ENCODE measurements at regions not wholly inside any gene's neighbourhood (a gene's known extent, or its start where the extent isn't known, plus 50 kb on each side); places are given as distances from the start of the nearest gene placed in this dataset.

DNA sequence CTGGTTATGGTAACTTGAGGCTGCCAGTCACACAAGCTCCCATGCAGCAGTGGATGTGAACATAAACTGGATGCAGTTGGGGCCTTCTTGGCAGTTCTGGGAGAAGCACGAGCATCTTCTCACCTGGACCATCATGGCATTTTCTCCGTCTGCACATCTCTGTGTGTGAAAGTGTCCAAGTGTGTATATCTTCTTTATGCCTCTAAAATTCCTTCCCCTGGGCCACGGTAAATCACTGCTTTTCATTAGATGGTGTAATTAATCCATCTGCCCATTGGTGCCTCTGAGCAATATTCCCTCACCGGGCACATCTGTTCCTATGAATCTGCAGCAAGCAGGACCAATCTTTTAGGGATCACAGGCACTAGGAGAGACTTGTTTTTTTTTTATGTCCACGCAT lies 138.0 kb downstream of the MAP3K7 start:
- Mint-ChIP-seq H3K9me3 (no peaks in the 10 kb centered on the region), H3K4me1 (peaks cover 6 to 10% (median 8%) of the 10 kb centered on the region in 4 donors), H3K27ac (no peak overlapping the region), H3K27me3 (peaks cover 0 to 2% of the 10 kb centered on the region in 2 donors), H3K36me3 (no peaks in the 10 kb centered on the region), H3K4me3 (no peak overlapping the region)
- Histone ChIP-seq H3K27me3 (ENCODE audit: insufficient read depth, low read length) (no peaks in the 10 kb centered on the region), H3K9me3 (ENCODE audit: control insufficient read depth in 1 of 2, low read length in 2 of 2) (no peaks in the 10 kb centered on the region), H3K27ac (ENCODE audit: low read depth, low read length) (no peak overlapping the region), H3K4me1 (ENCODE audit: insufficient read depth, low read length) (no peaks in the 10 kb centered on the region), H3K36me3 (ENCODE audit: insufficient read depth, low read length) (no peaks in the 10 kb centered on the region), H3K4me3 (ENCODE audit: low read length in 2 of 2) (no peak overlapping the region)
- intact Hi-C loops (cut with micrococcal nuclease): no loop called here
- CTCF ChIA-PET (ENCODE audit: partially characterized antibody): interaction anchor here (1.2 to 2.2 kb wide), 2 partner anchors 10 to 13 kb away, joined by 3 to 5 read pairs; no protein-coding TSS in a partner anchor
- POLR2A ChIA-PET (ENCODE audit: partially characterized antibody): no interaction called here
- DNase-seq: no peak

DNA sequence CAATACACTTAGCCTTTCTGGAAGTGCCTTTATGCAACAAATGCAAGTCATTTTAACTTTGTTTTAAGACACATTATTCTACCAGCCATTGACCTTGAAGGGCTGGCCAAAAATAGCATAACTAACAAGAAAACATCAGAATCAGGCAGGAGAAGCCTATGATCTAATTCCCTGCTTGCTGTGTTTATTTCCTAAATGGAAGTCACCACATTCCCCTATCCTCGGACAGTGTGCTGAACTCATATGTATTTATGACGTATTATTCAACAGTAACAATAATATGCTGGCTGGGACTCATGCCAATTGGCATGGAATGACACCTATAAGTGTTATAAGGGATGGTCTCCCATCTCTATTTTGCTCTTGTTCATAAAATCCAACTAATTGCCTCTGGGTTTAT lies 140.7 kb downstream of the MAP3K7 start:
- no peak overlapping the region for H3K4me3 Mint-ChIP-seq
- Histone ChIP-seq H3K27ac (ENCODE audit: low read depth, low read length) (no peak overlapping the region), H3K27me3 (ENCODE audit: insufficient read depth, low read length) (no peaks in the 10 kb centered on the region), H3K4me1 (ENCODE audit: insufficient read depth, low read length) (no peaks in the 10 kb centered on the region), H3K4me3 (ENCODE audit: low read length in 2 of 2) (no peak overlapping the region), H3K36me3 (ENCODE audit: insufficient read depth, low read length) (no peaks in the 10 kb centered on the region), H3K9me3 (ENCODE audit: control insufficient read depth in 1 of 2, low read length in 2 of 2) (no peaks in the 10 kb centered on the region)
- H3K9me3 Mint-ChIP-seq: no peaks in the 10 kb centered on the region
- no peak overlapping the region for H3K27ac Mint-ChIP-seq
- intact Hi-C loops (cut with micrococcal nuclease): no loop called here
- peaks cover 6 to 10% (median 8%) of the 10 kb centered on the region in 4 donors for H3K4me1 Mint-ChIP-seq
- no peaks in the 10 kb centered on the region for H3K36me3 Mint-ChIP-seq
- ChIA-PET CTCF (ENCODE audit: partially characterized antibody) (no interaction called here), POLR2A (ENCODE audit: partially characterized antibody) (no interaction called here)
- no peak for DNase-seq
- H3K27me3 Mint-ChIP-seq: peaks cover 0 to 2% of the 10 kb centered on the region in 2 donors

DNA sequence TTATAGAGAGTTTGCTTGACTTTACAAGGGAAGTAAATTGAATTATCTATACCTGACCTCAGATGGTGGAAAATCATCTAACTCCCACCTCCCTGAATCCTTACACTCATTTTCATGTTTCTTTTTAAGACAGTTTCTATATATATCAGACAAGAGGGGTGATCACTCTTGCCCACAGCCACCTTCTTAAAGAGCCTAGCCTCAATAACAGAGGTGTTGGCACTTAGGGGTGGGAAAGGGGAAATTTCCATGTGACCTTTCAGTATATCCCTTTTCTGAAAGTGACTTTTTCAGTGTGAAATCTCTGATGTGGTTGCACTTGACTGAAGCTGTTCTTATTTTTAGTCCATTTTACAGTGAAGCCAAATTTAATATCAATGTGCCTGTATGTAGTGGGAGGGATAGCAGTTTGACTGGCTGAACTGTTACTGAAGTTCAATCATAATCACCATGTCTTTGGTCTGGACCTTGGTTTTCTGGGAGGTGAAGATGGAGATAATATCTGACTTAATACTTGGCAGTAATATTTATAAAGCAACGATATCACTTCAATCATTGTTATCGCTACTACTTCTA lies 141.3 kb downstream of the MAP3K7 start:
- Histone ChIP-seq H3K36me3 (ENCODE audit: insufficient read depth, low read length) (no peaks in the 10 kb centered on the region), H3K4me3 (ENCODE audit: low read length in 2 of 2) (no peak overlapping the region), H3K27me3 (ENCODE audit: insufficient read depth, low read length) (no peaks in the 10 kb centered on the region), H3K9me3 (ENCODE audit: control insufficient read depth in 1 of 2, low read length in 2 of 2) (no peaks in the 10 kb centered on the region), H3K27ac (ENCODE audit: low read depth, low read length) (no peak overlapping the region), H3K4me1 (ENCODE audit: insufficient read depth, low read length) (no peaks in the 10 kb centered on the region)
- POLR2A ChIA-PET (ENCODE audit: partially characterized antibody): no interaction called here
- Mint-ChIP-seq H3K27ac (no peak overlapping the region), H3K27me3 (peaks cover 0 to 2% of the 10 kb centered on the region in 2 donors), H3K4me3 (no peak overlapping the region), H3K4me1 (peaks cover 6 to 10% (median 8%) of the 10 kb centered on the region in 4 donors), H3K36me3 (no peaks in the 10 kb centered on the region), H3K9me3 (no peaks in the 10 kb centered on the region)
- intact Hi-C loops (cut with micrococcal nuclease): no loop called here
- DNase-seq: no peak
- CTCF ChIA-PET (ENCODE audit: partially characterized antibody): no interaction called here

DNA sequence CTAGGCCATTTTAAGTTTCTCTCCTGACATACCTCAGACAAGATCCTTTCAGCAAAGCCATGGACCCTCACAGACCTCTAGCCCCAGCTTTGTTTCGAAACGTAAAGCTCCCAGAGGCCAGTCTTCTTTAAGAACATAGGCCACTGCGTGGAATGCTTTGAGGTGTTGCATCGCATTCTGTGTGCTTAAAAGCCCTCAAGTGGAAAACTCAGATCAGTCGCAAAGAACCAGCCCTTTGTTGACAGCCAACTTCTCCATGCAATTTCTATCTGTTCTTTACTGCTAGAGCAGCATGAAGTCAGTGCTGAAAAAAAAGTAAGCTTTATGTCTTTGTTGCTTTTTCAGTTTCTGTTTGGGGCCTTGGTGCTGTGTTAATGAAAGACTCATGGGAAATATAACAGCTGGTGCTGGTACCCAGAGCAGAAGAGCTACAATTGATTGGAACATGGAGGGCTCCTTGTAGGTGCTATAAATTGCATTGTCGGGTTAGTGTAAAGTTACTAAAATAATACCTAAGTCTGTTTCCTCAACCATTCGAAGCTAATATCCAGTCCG lies 142.6 kb downstream of the MAP3K7 start:
- no peaks in the 10 kb centered on the region for H3K27me3 ChIP-seq (ENCODE audit: insufficient read depth, low read length)
- no peak for DNase-seq
- H3K4me1 ChIP-seq (ENCODE audit: insufficient read depth, low read length): no peaks in the 10 kb centered on the region
- no peaks in the 10 kb centered on the region for H3K9me3 Mint-ChIP-seq
- H3K4me1 Mint-ChIP-seq: peaks cover 6 to 10% (median 8%) of the 10 kb centered on the region in 4 donors
- H3K27ac Mint-ChIP-seq: no peak overlapping the region
- H3K27me3 Mint-ChIP-seq: peaks cover 0 to 2% of the 10 kb centered on the region in 2 donors
- CTCF ChIA-PET (ENCODE audit: partially characterized antibody): interaction anchor here (1.0 to 1.2 kb wide), 2 partner anchors 19 to 51 kb away, joined by 3 to 4 read pairs; no protein-coding TSS in a partner anchor
- H3K4me3 ChIP-seq (ENCODE audit: low read length in 2 of 2): no peak overlapping the region
- peak overlapping the region in 2 of 8 donors; percentile 16 to 59 for H3K4me3 Mint-ChIP-seq
- no peak overlapping the region for H3K27ac ChIP-seq (ENCODE audit: low read depth, low read length)
- H3K36me3 Mint-ChIP-seq: no peaks in the 10 kb centered on the region
- no peaks in the 10 kb centered on the region for H3K36me3 ChIP-seq (ENCODE audit: insufficient read depth, low read length)
- no peaks in the 10 kb centered on the region for H3K9me3 ChIP-seq (ENCODE audit: control insufficient read depth in 1 of 2, low read length in 2 of 2)
- intact Hi-C loops (cut with micrococcal nuclease): no loop called here
- POLR2A ChIA-PET (ENCODE audit: partially characterized antibody): interaction anchor here (1.0 to 1.7 kb wide), 6 partner anchors 10 to 42 kb away, joined by 3 to 6 read pairs (median 4); no protein-coding TSS in a partner anchor

DNA sequence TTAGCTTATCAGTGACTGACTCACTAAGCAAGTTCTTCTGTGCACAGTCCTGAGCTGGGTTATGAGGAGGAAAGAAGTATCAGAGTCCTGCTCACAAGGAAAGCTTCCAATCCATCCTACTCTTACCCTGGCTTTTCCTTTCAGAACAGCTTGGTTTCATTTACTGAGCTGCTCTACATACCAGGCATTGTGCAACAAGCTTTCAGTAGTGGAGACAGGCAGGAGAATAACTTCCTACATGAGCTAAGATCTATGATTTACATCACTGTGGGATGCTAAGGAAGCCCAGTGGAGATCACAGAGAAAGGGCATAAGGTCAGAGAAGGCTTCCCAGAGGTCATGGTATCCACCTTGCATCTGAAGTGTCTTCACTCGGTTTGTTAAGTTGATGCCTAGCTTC lies 144.5 kb downstream of the MAP3K7 start:
- Mint-ChIP-seq H3K4me1 (peaks cover 6 to 10% (median 8%) of the 10 kb centered on the region in 4 donors), H3K27ac (no peak overlapping the region), H3K4me3 (no peak overlapping the region), H3K9me3 (no peaks in the 10 kb centered on the region), H3K36me3 (no peaks in the 10 kb centered on the region), H3K27me3 (peaks cover 0 to 2% of the 10 kb centered on the region in 2 donors)
- H3K27ac ChIP-seq (ENCODE audit: low read depth, low read length): no peak overlapping the region
- H3K4me1 ChIP-seq (ENCODE audit: insufficient read depth, low read length): no peaks in the 10 kb centered on the region
- H3K4me3 ChIP-seq (ENCODE audit: low read length in 2 of 2): no peak overlapping the region
- no peaks in the 10 kb centered on the region for H3K36me3 ChIP-seq (ENCODE audit: insufficient read depth, low read length)
- intact Hi-C loops (cut with micrococcal nuclease): no loop called here
- ChIA-PET CTCF (ENCODE audit: partially characterized antibody) (interaction anchor here (0.8 to 1.2 kb wide), 2 partner anchors 9 to 36 kb away, joined by 3 to 4 read pairs; no protein-coding TSS in a partner anchor), POLR2A (ENCODE audit: partially characterized antibody) (interaction anchor here (0.6 kb wide), 1 partner anchor 152 kb away, joined by 4 read pairs; no protein-coding TSS in a partner anchor)
- DNase-seq: no peak
- no peaks in the 10 kb centered on the region for H3K9me3 ChIP-seq (ENCODE audit: control insufficient read depth in 1 of 2, low read length in 2 of 2)
- H3K27me3 ChIP-seq (ENCODE audit: insufficient read depth, low read length): no peaks in the 10 kb centered on the region

DNA sequence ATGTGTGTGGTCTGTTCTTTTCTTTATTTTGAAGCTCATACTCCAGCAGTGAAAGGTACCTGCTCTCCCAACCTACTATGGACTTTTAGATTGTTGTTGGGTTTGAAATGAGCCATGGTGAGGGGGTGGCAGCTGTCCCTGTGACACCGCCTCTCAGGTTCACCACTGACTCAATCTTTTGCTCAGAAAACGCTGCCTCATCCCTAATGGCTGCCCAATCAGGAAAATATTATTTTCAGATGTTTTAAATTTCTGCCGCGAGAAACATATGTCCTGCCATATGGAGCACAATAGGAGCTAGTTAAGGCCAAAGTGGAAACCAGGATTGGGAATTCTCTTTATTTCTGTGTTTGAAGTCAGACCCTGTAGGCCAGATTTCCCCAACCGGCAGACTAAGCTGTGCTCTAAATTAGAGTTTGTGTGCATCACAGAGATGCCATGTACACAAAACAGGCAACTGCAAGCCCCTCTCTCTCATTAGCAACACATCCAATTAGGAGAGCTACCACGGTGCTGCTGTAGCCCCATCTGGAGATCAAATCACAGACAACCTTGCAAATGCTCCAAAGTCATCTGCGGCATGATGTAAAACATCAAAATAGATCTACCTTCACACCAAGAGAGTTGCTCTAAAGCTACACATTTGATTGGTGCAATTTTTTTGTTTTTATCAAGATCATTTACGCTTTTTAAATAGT lies 144.1 kb upstream of the BACH2 start:
- no peak for DNase-seq
- no peak overlapping the region for H3K4me3 Mint-ChIP-seq
- Histone ChIP-seq H3K27me3 (ENCODE audit: insufficient read depth, low read length) (no peaks in the 10 kb centered on the region), H3K4me1 (ENCODE audit: insufficient read depth, low read length) (no peaks in the 10 kb centered on the region), H3K36me3 (ENCODE audit: insufficient read depth, low read length) (no peaks in the 10 kb centered on the region), H3K4me3 (ENCODE audit: low read length in 2 of 2) (no peak overlapping the region), H3K27ac (ENCODE audit: low read depth, low read length) (no peak overlapping the region), H3K9me3 (ENCODE audit: control insufficient read depth in 1 of 2, low read length in 2 of 2) (no peaks in the 10 kb centered on the region)
- POLR2A ChIA-PET (ENCODE audit: partially characterized antibody): no interaction called here
- no peaks in the 10 kb centered on the region for H3K36me3 Mint-ChIP-seq
- no peaks in the 10 kb centered on the region for H3K9me3 Mint-ChIP-seq
- intact Hi-C loops (cut with micrococcal nuclease): no loop called here
- H3K27me3 Mint-ChIP-seq: no peaks in the 10 kb centered on the region
- peaks cover 5 to 10% (median 7%) of the 10 kb centered on the region in 4 donors for H3K4me1 Mint-ChIP-seq
- H3K27ac Mint-ChIP-seq: no peak overlapping the region
- CTCF ChIA-PET (ENCODE audit: partially characterized antibody): interaction anchor here (1.0 kb wide), 1 partner anchor 47 kb away, joined by 3 read pairs; no protein-coding TSS in a partner anchor

DNA sequence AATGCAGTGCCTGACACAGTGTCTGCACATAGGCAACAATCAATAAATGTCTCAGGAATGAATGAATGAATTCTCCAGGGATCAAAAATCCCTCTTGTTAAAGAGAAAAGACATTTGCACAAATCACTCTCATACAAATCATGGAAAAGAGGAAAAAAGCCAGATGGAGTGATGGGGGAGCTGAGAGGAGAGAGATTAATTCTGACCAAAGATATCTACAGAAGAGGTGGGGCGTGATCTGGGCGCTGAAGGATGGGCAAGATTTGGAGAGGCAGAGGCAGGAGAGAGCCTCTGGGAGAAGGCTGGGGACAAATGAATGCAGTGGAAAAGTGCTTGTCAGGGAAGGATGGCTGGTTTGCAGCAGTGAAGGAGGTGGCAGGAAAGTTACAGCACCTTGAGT lies 142.9 kb upstream of the BACH2 start:
- Histone ChIP-seq H3K36me3 (ENCODE audit: insufficient read depth, low read length) (no peaks in the 10 kb centered on the region), H3K4me3 (ENCODE audit: low read length in 2 of 2) (no peak overlapping the region), H3K9me3 (ENCODE audit: control insufficient read depth in 1 of 2, low read length in 2 of 2) (no peaks in the 10 kb centered on the region), H3K27ac (ENCODE audit: low read depth, low read length) (no peak overlapping the region), H3K27me3 (ENCODE audit: insufficient read depth, low read length) (no peaks in the 10 kb centered on the region), H3K4me1 (ENCODE audit: insufficient read depth, low read length) (no peaks in the 10 kb centered on the region)
- Mint-ChIP-seq H3K36me3 (peaks cover 0 to 1% of the 10 kb centered on the region in 2 donors), H3K4me3 (no peak overlapping the region), H3K27ac (no peak overlapping the region), H3K9me3 (no peaks in the 10 kb centered on the region), H3K4me1 (peaks cover 2 to 4% (median 3%) of the 10 kb centered on the region in 4 donors), H3K27me3 (no peaks in the 10 kb centered on the region)
- POLR2A ChIA-PET (ENCODE audit: partially characterized antibody): no interaction called here
- no peak for DNase-seq
- CTCF ChIA-PET (ENCODE audit: partially characterized antibody): no interaction called here
- intact Hi-C loops (cut with micrococcal nuclease): no loop called here

Data from CD4-positive, alpha-beta memory T cell (primary cell).